ENCODE measurements at regions not wholly inside any gene's neighbourhood (a gene's known extent, or its start where the extent isn't known, plus 50 kb on each side); places are given as distances from the start of the nearest gene placed in this dataset.

GRCh38 chr2:16077601-16078000 lies 137.3 kb downstream of the MYCN start:
- TF ChIP-seq CTCF (IDR thresholded peaks at IDR 0.05) (no peak), ZFX (IDR thresholded peaks at IDR 0.05; ENCODE audit: borderline replicate concordance) (no peak)

Data from 22Rv1 (cell line).